SIG-M5 (cell line): ENCODE measurements at regions not wholly inside any gene's neighbourhood (a gene's known extent, or its start where the extent isn't known, plus 50 kb on each side); places are given as distances from the start of the nearest gene placed in this dataset.

Experiments used
- DNase-seq: peaks from one replicate; lab custom pipeline; 2025; lab: John Stamatoyannopoulos, UW

GRCh38 chr15:95860406-95860805, 470.1 kb upstream of the NR2F2 start:
- DNase-seq, result no peak

- DNase-seq, result no peak
These were observed 466.0 kb upstream of the NR2F2 start for GRCh38 chr15:95864467-95864886.

- DNase-seq, result no peak
These were observed 465.2 kb upstream of the NR2F2 start for GRCh38 chr15:95865330-95865739.

- no peak for DNase-seq
These were observed 463.6 kb upstream of the NR2F2 start for GRCh38 chr15:95866711-95867440.

- no peak for DNase-seq
These were observed 462.1 kb upstream of the NR2F2 start for GRCh38 chr15:95868450-95868849.

- no peak for DNase-seq
These were observed 461.5 kb upstream of the NR2F2 start for GRCh38 chr15:95868970-95869369.

GRCh38 chr15:95869920-95870319, 460.6 kb upstream of the NR2F2 start:
- no peak for DNase-seq

GRCh38 chr15:95872366-95872771, 458.1 kb upstream of the NR2F2 start:
- no peak for DNase-seq

GRCh38 chr15:95874637-95875036, 455.9 kb upstream of the NR2F2 start:
- DNase-seq, result no peak

- DNase-seq, result no peak
These were observed 455.3 kb upstream of the NR2F2 start for GRCh38 chr15:95875121-95875643.

- DNase-seq, result no peak
These were observed 450.4 kb upstream of the NR2F2 start for GRCh38 chr15:95880031-95880570.

GRCh38 chr15:95880630-95881029, 449.9 kb upstream of the NR2F2 start:
- DNase-seq, result no peak

- no peak for DNase-seq
These were observed 447.4 kb upstream of the NR2F2 start for GRCh38 chr15:95883064-95883463.

GRCh38 chr15:95884276-95884675, 446.2 kb upstream of the NR2F2 start:
- no peak for DNase-seq

GRCh38 chr15:95887666-95888390, 442.7 kb upstream of the NR2F2 start:
- DNase-seq, result no peak

- DNase-seq, result no peak
These were observed 441.7 kb upstream of the NR2F2 start for GRCh38 chr15:95888762-95889161.

- DNase-seq, result no peak
These were observed 436.0 kb upstream of the NR2F2 start for GRCh38 chr15:95894407-95894956.

GRCh38 chr15:95895508-95895907, 435.0 kb upstream of the NR2F2 start:
- DNase-seq, result no peak

- no peak for DNase-seq
These were observed 432.8 kb upstream of the NR2F2 start for GRCh38 chr15:95897651-95898050.

GRCh38 chr15:95898761-95899160, 431.7 kb upstream of the NR2F2 start:
- no peak for DNase-seq

- no peak for DNase-seq
These were observed 429.2 kb upstream of the NR2F2 start for GRCh38 chr15:95901271-95901670.

GRCh38 chr15:95902606-95903005, 427.9 kb upstream of the NR2F2 start:
- DNase-seq, result no peak

GRCh38 chr15:95903352-95903751, 427.1 kb upstream of the NR2F2 start:
- DNase-seq, result no peak
